GM18951 (cell line): ENCODE measurements at regions not wholly inside any gene's neighbourhood (a gene's known extent, or its start where the extent isn't known, plus 50 kb on each side); places are given as distances from the start of the nearest gene placed in this dataset.

Source experiments
- POLR2A ChIP-seq: IDR thresholded peaks from 4 replicates; pipeline ENCODE4 v1.6.1; 2011; ENCODE audit warnings: mild to moderate bottlenecking; ENCODE audit not compliant: insufficient read length, insufficient read depth; ENCODE audit errors: extremely low read depth
- in situ Hi-C: fragments of 300-500 bp; cut with MboI; formaldehyde crosslinking; loops from one replicate; pipeline ENCODE4 v1.12.0; 2022; ENCODE audit warnings: low sequenced_read_pairs, mixed read lengths, inconsistent platforms; ENCODE audit not compliant: unreplicated experiment

GRCh38 chr1:98053471-98054366 lies 132.9 kb upstream of the DPYD start:
- TF ChIP-seq POLR2A: no peak
- in situ Hi-C loops: loop anchor here (10.0 to 25.0 kb wide), 2 partner anchors 409 to 1079 kb away; no protein-coding TSS in a partner anchor

- in situ Hi-C loops: loop anchor here (10.0 to 25.0 kb wide), 2 partner anchors 411 to 1076 kb away; no protein-coding TSS in a partner anchor
- TF ChIP-seq POLR2A: no peak
Measured at GRCh38 chr1:98051065-98051675, 130.3 kb upstream of the DPYD start.

GRCh38 chr1:98049370-98050135 lies 128.7 kb upstream of the DPYD start:
- in situ Hi-C loops: loop anchor here (10.0 to 25.0 kb wide), 2 partner anchors 413 to 1075 kb away; no protein-coding TSS in a partner anchor
- no peak for TF ChIP-seq POLR2A

GRCh38 chr1:98048751-98049325 lies 128.0 kb upstream of the DPYD start:
- in situ Hi-C loops: no loop called here
- TF ChIP-seq POLR2A: no peak

GRCh38 chr1:98048244-98048643 lies 127.4 kb upstream of the DPYD start:
- in situ Hi-C loops: no loop called here
- no peak for TF ChIP-seq POLR2A

GRCh38 chr1:98047171-98047570 lies 126.3 kb upstream of the DPYD start:
- TF ChIP-seq POLR2A: no peak
- in situ Hi-C loops: no loop called here

GRCh38 chr1:98045767-98046641 lies 125.2 kb upstream of the DPYD start:
- in situ Hi-C loops: no loop called here

GRCh38 chr1:98045211-98045766 lies 124.5 kb upstream of the DPYD start:
- TF ChIP-seq POLR2A: no peak
- in situ Hi-C loops: no loop called here

More at GRCh38 chr1:98045767-98046641, 125.2 kb upstream of the DPYD start:
- no peak for TF ChIP-seq POLR2A

GRCh38 chr1:98044766-98045165 lies 123.9 kb upstream of the DPYD start:
- no peak for TF ChIP-seq POLR2A
- in situ Hi-C loops: no loop called here

- in situ Hi-C loops: no loop called here
Measured at GRCh38 chr1:98044071-98044697, 123.3 kb upstream of the DPYD start.

GRCh38 chr1:98035602-98036002 lies 114.8 kb upstream of the DPYD start:
- TF ChIP-seq POLR2A: no peak
- in situ Hi-C loops: no loop called here

More at GRCh38 chr1:98044071-98044697, 123.3 kb upstream of the DPYD start:
- no peak for TF ChIP-seq POLR2A
